OCI-LY1 (cell line): ENCODE measurements at regions not wholly inside any gene's neighbourhood (a gene's known extent, or its start where the extent isn't known, plus 50 kb on each side); places are given as distances from the start of the nearest gene placed in this dataset.

Source experiments
- EZH2 ChIP-seq: fragments of 200-600 bp; sonication (generic), shearing (Covaris generic); IDR thresholded peaks from 2 replicates; pipeline ENCODE4 v1.8.0; 2017; ENCODE audit warnings: borderline replicate concordance, mixed run types, mild to moderate bottlenecking, antibody characterized with exemption, low read length, moderate library complexity, mixed read lengths
- TF ChIP-seq, protein P1 (sequence below): fragments of 200-600 bp; sonication (generic), shearing (Covaris generic); IDR thresholded peaks from 2 replicates; pipeline ENCODE4 v1.5.1; 2017; ENCODE audit warnings: mild to moderate bottlenecking, antibody characterized with exemption, low read length, moderate library complexity, mixed read lengths

DNA sequence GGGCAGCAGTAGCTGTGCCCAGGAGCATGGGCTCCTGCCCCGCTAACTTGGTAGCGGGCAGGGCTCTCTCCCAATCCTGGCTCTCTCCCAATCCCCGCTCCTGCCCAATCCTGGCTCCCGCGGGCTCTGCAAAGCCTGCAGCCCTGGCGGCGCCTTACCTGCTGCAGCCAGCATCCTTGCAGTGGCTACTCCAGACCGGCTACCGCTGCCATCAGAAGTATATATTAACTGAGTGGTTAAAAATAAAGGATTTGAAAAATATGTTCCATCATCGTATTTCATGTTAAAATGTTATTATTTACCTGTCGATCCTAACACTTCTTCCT, 698.2 kb downstream of the SLITRK1 start:
- TF ChIP-seq, protein P1, sequence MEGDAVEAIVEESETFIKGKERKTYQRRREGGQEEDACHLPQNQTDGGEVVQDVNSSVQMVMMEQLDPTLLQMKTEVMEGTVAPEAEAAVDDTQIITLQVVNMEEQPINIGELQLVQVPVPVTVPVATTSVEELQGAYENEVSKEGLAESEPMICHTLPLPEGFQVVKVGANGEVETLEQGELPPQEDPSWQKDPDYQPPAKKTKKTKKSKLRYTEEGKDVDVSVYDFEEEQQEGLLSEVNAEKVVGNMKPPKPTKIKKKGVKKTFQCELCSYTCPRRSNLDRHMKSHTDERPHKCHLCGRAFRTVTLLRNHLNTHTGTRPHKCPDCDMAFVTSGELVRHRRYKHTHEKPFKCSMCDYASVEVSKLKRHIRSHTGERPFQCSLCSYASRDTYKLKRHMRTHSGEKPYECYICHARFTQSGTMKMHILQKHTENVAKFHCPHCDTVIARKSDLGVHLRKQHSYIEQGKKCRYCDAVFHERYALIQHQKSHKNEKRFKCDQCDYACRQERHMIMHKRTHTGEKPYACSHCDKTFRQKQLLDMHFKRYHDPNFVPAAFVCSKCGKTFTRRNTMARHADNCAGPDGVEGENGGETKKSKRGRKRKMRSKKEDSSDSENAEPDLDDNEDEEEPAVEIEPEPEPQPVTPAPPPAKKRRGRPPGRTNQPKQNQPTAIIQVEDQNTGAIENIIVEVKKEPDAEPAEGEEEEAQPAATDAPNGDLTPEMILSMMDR: no peak
- no peak for TF ChIP-seq EZH2
